ENCODE measurements at regions not wholly inside any gene's neighbourhood (a gene's known extent, or its start where the extent isn't known, plus 50 kb on each side); places are given as distances from the start of the nearest gene placed in this dataset.

DNA sequence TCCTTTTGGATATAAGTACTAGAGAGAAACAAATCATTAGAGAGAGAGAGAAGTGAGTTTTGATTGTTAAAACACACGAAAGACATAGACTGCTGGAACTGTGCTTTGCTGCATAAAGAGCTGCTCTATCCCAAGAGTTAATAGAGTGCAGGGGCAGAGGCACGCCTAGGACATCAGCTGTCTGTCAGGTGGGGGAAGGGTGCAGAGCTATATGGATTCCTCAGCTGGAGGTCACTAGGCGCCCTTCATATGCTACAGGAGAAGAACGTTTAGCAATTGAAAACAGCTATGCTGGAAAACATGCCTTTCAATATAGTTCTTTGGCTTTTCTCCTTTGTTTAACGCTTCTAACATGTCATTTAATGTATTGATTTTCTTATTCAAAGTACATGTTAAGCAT, 169.0 kb upstream of the MCHR2 start:
- H3K27ac ChIP-seq (ENCODE audit: low read depth in 2 of 2, low read length in 2 of 2): no peak overlapping the region
- TF ChIP-seq CTCF (IDR thresholded peaks at IDR 0.05; ENCODE audit: borderline replicate concordance, extremely low read depth, insufficient read depth): no peak
- no peak overlapping the region for H3K4me3 ChIP-seq (ENCODE audit: low read length in 3 of 3)
- intact Hi-C loops (cut with DNase I): no loop called here
- no peaks in the 10 kb centered on the region for H3K4me1 ChIP-seq (ENCODE audit: control insufficient read depth in 2 of 3, insufficient read depth in 2 of 3, low read depth in 1 of 3, low read length in 3 of 3)
- FAIRE-seq (no peak), DNase-seq (no peak)
- no peaks in the 10 kb centered on the region for H3K27me3 ChIP-seq (ENCODE audit: control insufficient read depth, insufficient read depth, low read length)
- no peak overlapping the region for H3K9ac ChIP-seq (ENCODE audit: low read length in 3 of 3)
- H3K9me3 ChIP-seq (ENCODE audit: control insufficient read depth in 2 of 3, insufficient read depth in 1 of 3, low read length in 3 of 3): no peaks in the 10 kb centered on the region
- no peaks in the 10 kb centered on the region for H3K36me3 ChIP-seq (ENCODE audit: control insufficient read depth in 2 of 3, insufficient read depth in 3 of 3, low read length in 3 of 3)

DNA sequence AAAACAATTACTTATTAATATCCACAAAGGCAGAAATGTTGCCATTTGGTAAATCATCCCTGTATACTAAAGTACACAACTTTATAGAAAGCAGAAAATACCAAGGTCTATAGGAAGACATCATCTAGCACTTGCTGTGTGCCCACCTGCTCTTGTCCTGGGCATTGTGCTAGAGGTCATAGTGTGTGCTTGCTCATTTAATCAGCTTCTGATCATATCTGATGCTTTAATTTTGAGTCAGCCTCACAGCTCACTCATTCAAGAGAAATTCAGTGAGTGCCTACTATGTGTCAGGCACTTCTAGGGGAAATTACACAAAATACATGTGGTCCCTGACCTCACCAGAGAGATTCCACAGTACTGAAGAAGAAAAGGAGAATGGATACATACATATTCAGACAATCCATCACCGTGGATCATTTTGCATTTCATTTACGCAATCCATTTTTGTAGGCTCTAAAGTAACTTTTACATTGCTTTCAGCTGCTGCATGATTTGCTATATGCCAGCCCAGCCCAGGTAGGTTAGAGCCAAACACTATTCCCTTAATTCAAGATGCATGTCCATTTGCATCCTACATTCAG, 167.9 kb upstream of the MCHR2 start:
- no peak for DNase-seq

DNA sequence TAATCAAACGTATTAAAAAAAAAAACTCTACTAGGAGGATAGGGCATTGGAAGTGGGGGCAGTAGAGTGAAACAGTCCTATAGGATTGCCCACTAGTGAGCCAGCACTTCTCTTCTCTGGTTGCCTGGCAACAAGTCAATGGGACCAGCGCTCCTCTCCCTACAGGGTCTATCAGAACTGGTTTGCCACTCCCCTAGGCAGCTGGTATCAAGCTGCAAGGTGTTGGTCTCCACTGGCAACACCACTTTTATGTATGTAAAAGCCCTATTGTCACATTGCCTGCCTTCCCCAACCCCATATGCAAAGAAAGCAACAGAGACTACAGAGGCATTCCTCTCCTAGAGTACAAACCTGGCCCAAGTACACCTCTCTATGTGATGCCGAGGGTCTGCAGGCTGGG, 166.9 kb upstream of the MCHR2 start:
- intact Hi-C loops (cut with DNase I): no loop called here

More for the DNA sequence above, 167.9 kb upstream of the MCHR2 start:
- no peaks in the 10 kb centered on the region for H3K4me1 ChIP-seq (ENCODE audit: control insufficient read depth in 2 of 3, insufficient read depth in 2 of 3, low read depth in 1 of 3, low read length in 3 of 3)
- no peaks in the 10 kb centered on the region for H3K9me3 ChIP-seq (ENCODE audit: control insufficient read depth in 2 of 3, insufficient read depth in 1 of 3, low read length in 3 of 3)
- no peak overlapping the region for H3K27ac ChIP-seq (ENCODE audit: low read depth in 2 of 2, low read length in 2 of 2)
- no peak for TF ChIP-seq CTCF (IDR thresholded peaks at IDR 0.05; ENCODE audit: borderline replicate concordance, extremely low read depth, insufficient read depth)
- H3K36me3 ChIP-seq (ENCODE audit: control insufficient read depth in 2 of 3, insufficient read depth in 3 of 3, low read length in 3 of 3): no peaks in the 10 kb centered on the region
- H3K9ac ChIP-seq (ENCODE audit: low read length in 3 of 3): no peak overlapping the region
- intact Hi-C loops (cut with DNase I): no loop called here
- no peak overlapping the region for H3K4me3 ChIP-seq (ENCODE audit: low read length in 3 of 3)
- no peak for FAIRE-seq
- H3K27me3 ChIP-seq (ENCODE audit: control insufficient read depth, insufficient read depth, low read length): no peaks in the 10 kb centered on the region

More for the DNA sequence above, 166.9 kb upstream of the MCHR2 start:
- H3K4me1 ChIP-seq (ENCODE audit: control insufficient read depth in 2 of 3, insufficient read depth in 2 of 3, low read depth in 1 of 3, low read length in 3 of 3): no peaks in the 10 kb centered on the region
- H3K9me3 ChIP-seq (ENCODE audit: control insufficient read depth in 2 of 3, insufficient read depth in 1 of 3, low read length in 3 of 3): no peaks in the 10 kb centered on the region
- H3K36me3 ChIP-seq (ENCODE audit: control insufficient read depth in 2 of 3, insufficient read depth in 3 of 3, low read length in 3 of 3): no peaks in the 10 kb centered on the region
- H3K9ac ChIP-seq (ENCODE audit: low read length in 3 of 3): no peak overlapping the region
- H3K27me3 ChIP-seq (ENCODE audit: control insufficient read depth, insufficient read depth, low read length): no peaks in the 10 kb centered on the region
- TF ChIP-seq CTCF (IDR thresholded peaks at IDR 0.05; ENCODE audit: borderline replicate concordance, extremely low read depth, insufficient read depth): no peak
- no peak overlapping the region for H3K27ac ChIP-seq (ENCODE audit: low read depth in 2 of 2, low read length in 2 of 2)
- DNase-seq (no peak), FAIRE-seq (no peak)
- no peak overlapping the region for H3K4me3 ChIP-seq (ENCODE audit: low read length in 3 of 3)

All from kidney (tissue), 13 donors.